Ishikawa (cell line): ENCODE measurements at regions not wholly inside any gene's neighbourhood (a gene's known extent, or its start where the extent isn't known, plus 50 kb on each side); places are given as distances from the start of the nearest gene placed in this dataset.

Experiments
- CEBPB ChIP-seq: IDR thresholded peaks from 2 replicates; pipeline ENCODE4 v1.6.1; 2012
- CREB1 ChIP-seq: IDR thresholded peaks from 2 replicates; pipeline ENCODE4 v1.6.1; 2012; ENCODE audit warnings: low read depth
- EGR1 ChIP-seq: IDR thresholded peaks from 2 replicates; pipeline ENCODE4 v1.6.1; 2012
- EP300 ChIP-seq: IDR thresholded peaks from 2 replicates; pipeline ENCODE4 v1.6.1; 2012; ENCODE audit warnings: borderline replicate concordance
- FOXM1 ChIP-seq: IDR thresholded peaks from 2 replicates; pipeline ENCODE4 v1.6.1; 2012; ENCODE audit warnings: low read depth, borderline replicate concordance
- NFIC ChIP-seq: IDR thresholded peaks from 2 replicates; pipeline ENCODE4 v1.6.1; 2012
- RAD21 ChIP-seq: IDR thresholded peaks from 2 replicates; pipeline ENCODE4 v1.6.1; 2012; ENCODE audit warnings: low read depth
- TAF1 ChIP-seq: IDR thresholded peaks from 2 replicates; pipeline ENCODE4 v1.6.1; 2012; ENCODE audit warnings: low read depth, mild to moderate bottlenecking
- TCF12 ChIP-seq: IDR thresholded peaks from 2 replicates; pipeline ENCODE4 v1.6.1; 2012; ENCODE audit warnings: low read depth
- TEAD4 ChIP-seq: IDR thresholded peaks from 2 replicates; pipeline ENCODE4 v1.6.1; 2012
- YY1 ChIP-seq: IDR thresholded peaks from 2 replicates; pipeline ENCODE4 v1.6.1; 2012; ENCODE audit warnings: low read depth
- ZBTB7A ChIP-seq: IDR thresholded peaks from 2 replicates; pipeline ENCODE4 v1.6.1; 2012; ENCODE audit warnings: low read depth
- TF ChIP-seq, protein P1 (sequence below): IDR thresholded peaks from 2 replicates; pipeline ENCODE4 v1.6.1; 2012
- TF ChIP-seq, protein P2 (sequence below): IDR thresholded peaks from 2 replicates; pipeline ENCODE4 v1.6.1; 2012
- TF ChIP-seq, protein P3 (sequence below): IDR thresholded peaks from 2 replicates; pipeline ENCODE4 v1.6.1; 2012; ENCODE audit warnings: low read depth, mild to moderate bottlenecking

DNA sequence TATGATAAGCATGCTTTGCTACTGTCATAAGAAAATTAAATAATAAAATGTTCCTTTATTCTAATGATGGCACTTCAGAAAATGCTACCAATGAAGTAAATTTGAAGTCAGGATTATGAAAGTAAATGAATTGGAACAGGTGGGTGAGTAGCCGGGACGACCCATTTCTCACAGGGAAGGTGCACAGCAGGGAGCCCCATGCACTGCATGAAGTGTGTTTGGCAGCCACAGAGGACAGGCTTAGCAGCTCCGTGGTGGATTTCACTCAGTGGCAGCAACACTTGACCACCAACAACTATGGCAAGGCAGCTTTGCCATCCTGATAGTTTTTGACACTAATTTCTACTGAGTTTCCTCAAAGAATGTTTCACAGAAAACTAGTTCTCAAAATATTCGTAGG is 146.3 kb downstream of the ATL2 start:
- no peak for TF ChIP-seq FOXM1
- TF ChIP-seq, protein P1, sequence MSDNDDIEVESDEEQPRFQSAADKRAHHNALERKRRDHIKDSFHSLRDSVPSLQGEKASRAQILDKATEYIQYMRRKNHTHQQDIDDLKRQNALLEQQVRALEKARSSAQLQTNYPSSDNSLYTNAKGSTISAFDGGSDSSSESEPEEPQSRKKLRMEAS, result no peak
- TF ChIP-seq TEAD4, result no peak
- no peak for TF ChIP-seq TCF12
- TF ChIP-seq EP300, result no peak
- no peak for TF ChIP-seq CREB1
- TF ChIP-seq, protein P2, sequence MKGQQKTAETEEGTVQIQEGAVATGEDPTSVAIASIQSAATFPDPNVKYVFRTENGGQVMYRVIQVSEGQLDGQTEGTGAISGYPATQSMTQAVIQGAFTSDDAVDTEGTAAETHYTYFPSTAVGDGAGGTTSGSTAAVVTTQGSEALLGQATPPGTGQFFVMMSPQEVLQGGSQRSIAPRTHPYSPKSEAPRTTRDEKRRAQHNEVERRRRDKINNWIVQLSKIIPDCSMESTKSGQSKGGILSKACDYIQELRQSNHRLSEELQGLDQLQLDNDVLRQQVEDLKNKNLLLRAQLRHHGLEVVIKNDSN, result no peak
- TF ChIP-seq EGR1, result no peak
- no peak for TF ChIP-seq YY1
- TF ChIP-seq CEBPB, result no peak
- TF ChIP-seq, protein P3, sequence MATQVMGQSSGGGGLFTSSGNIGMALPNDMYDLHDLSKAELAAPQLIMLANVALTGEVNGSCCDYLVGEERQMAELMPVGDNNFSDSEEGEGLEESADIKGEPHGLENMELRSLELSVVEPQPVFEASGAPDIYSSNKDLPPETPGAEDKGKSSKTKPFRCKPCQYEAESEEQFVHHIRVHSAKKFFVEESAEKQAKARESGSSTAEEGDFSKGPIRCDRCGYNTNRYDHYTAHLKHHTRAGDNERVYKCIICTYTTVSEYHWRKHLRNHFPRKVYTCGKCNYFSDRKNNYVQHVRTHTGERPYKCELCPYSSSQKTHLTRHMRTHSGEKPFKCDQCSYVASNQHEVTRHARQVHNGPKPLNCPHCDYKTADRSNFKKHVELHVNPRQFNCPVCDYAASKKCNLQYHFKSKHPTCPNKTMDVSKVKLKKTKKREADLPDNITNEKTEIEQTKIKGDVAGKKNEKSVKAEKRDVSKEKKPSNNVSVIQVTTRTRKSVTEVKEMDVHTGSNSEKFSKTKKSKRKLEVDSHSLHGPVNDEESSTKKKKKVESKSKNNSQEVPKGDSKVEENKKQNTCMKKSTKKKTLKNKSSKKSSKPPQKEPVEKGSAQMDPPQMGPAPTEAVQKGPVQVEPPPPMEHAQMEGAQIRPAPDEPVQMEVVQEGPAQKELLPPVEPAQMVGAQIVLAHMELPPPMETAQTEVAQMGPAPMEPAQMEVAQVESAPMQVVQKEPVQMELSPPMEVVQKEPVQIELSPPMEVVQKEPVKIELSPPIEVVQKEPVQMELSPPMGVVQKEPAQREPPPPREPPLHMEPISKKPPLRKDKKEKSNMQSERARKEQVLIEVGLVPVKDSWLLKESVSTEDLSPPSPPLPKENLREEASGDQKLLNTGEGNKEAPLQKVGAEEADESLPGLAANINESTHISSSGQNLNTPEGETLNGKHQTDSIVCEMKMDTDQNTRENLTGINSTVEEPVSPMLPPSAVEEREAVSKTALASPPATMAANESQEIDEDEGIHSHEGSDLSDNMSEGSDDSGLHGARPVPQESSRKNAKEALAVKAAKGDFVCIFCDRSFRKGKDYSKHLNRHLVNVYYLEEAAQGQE, result no peak
- no peak for TF ChIP-seq TAF1

DNA sequence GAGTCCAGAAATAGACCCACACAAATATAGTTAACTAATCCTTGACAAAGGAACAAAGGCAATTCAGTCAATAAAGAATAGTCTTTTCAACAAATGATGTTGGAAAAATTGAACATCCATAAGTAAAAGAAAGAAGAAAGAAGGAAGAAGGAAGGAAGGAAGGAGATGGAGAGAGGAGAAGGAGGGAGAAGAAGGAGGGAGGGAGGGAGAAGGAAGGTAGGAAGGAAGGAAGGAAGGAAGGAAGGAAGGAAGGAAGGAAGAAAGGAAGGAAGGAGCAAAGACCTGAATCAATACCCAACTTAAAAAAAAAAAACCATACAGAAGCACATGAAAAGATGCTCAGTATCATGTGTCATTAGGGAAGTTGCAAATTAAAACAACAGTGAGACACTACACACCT is 148.3 kb downstream of the ATL2 start:
- TF ChIP-seq, protein P3, result no peak
- no peak for TF ChIP-seq YY1
- no peak for TF ChIP-seq TAF1
- TF ChIP-seq CEBPB, result no peak

DNA sequence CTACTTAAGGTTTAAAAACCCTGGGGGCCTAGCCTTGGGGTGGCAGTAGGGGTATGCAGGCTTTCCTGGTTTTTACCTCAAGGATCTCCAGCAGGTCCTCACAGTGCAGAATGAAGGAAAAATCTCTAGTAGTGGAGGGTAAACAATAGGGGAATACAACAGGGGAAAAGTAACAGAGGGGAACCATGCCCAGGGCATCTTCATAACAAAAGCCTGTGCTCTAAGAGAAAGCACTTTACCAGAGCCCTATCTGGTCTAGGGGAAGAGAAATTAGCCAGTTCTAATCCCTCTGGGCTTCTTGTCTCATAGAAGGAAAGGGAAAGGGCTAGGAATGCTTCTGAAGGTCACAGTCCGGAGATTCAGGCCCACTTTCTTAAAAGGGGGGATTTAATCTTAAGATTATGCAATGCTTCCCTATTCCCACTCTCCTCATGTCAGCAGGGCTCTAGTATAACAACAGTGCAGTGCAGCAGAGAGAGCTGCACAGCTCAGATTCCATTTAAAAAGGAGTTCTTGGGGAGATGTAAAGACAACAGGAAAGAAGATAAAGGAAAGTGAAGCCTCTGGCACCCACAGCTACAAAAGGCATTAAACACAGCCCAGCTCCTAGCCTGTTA is 149.0 kb upstream of the CYP1B1 start:
- TF ChIP-seq EGR1 (no peak), RAD21 (no peak), TAF1 (no peak), CEBPB (no peak), TEAD4 (no peak), TCF12 (no peak), CREB1 (no peak), NFIC (no peak), FOXM1 (no peak), ZBTB7A (no peak), YY1 (no peak), EP300 (no peak)
- TF ChIP-seq, protein P3, result no peak
- TF ChIP-seq, protein P2, result no peak
- TF ChIP-seq, protein P1, result no peak

DNA sequence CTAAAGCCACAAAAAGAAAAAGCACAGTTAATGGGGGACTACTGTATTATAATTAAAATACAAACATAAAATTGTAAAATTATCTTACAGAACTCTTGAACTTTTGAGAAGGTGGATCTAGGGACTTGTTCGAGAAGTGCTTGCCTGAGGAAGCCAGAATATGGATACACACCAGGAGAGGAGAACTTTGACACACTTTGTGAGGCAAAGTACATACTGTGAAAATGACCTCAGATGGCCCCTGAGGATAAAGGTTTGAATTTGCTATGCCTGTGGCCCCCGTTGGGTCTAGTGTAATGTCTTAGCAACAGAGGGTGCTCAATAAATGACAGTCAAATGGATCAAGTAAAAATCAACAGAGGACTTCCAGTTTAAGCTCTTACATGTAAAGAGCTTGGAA is 148.2 kb upstream of the CYP1B1 start:
- TF ChIP-seq EGR1 (no peak), TCF12 (no peak), RAD21 (no peak), TEAD4 (no peak), FOXM1 (no peak), TAF1 (no peak), CEBPB (no peak), YY1 (no peak), NFIC (no peak)
- TF ChIP-seq, protein P3, result no peak
- TF ChIP-seq, protein P1, result no peak
